Natural killer cell (primary cell): ENCODE measurements at regions not wholly inside any gene's neighbourhood (a gene's known extent, or its start where the extent isn't known, plus 50 kb on each side); places are given as distances from the start of the nearest gene placed in this dataset.

Source experiments
- ATAC-seq, 3 donors: fragments of 150-1000 bp in 2 of 3; fragments of 200-7000 bp in 1 of 3; cut with Tn5 transposase; 1 replicate in 1 of 3; 2 replicates in 2 of 3; pipeline ENCODE4 v1.10.0; 2021; ENCODE audit warnings: mild to moderate bottlenecking in 2 of 3, moderate library complexity in 2 of 3
- DNase-seq, 2 donors: peaks; one replicate each; pipeline versions ENCODE4 v3.0.0 to v3.0.0-alpha.2; 2013 to 2021; ENCODE audit warnings: mixed read lengths in 1 of 2
- H3K27ac ChIP-seq: one replicate; pipeline ENCODE4 v1.5.1; 2013; ENCODE audit warnings: mild to moderate bottlenecking, low read length
- H3K27me3 ChIP-seq: one replicate; pipeline ENCODE4 v1.6.1; 2013; ENCODE audit warnings: low read length; ENCODE audit not compliant: control insufficient read depth, insufficient read depth
- H3K36me3 ChIP-seq: one replicate; pipeline ENCODE4 v1.6.1; 2013; ENCODE audit warnings: low read length; ENCODE audit not compliant: control insufficient read depth, insufficient read depth
- H3K4me1 ChIP-seq: one replicate; pipeline ENCODE4 v1.6.1; 2013; ENCODE audit warnings: low read length; ENCODE audit not compliant: control insufficient read depth, insufficient read depth
- H3K4me3 ChIP-seq: one replicate; pipeline ENCODE4 v1.5.1; 2013; ENCODE audit warnings: low read length
- H3K9me3 ChIP-seq: one replicate; pipeline ENCODE4 v1.6.1; 2013; ENCODE audit warnings: low read length; ENCODE audit not compliant: control insufficient read depth, insufficient read depth
- H3K27ac Mint-ChIP-seq, 2 donors: one replicate each; pipeline ENCODE4 v1.8.0; 2022; ENCODE audit warnings: mild to moderate bottlenecking in 2 of 2, mixed read lengths in 2 of 2, moderate library complexity in 1 of 2
- H3K27me3 Mint-ChIP-seq, 2 donors: one replicate each; pipeline ENCODE4 v1.8.0; 2022; ENCODE audit warnings: low read depth in 2 of 2, mixed read lengths in 2 of 2
- H3K36me3 Mint-ChIP-seq: one replicate; pipeline ENCODE4 v1.8.0; 2022; ENCODE audit warnings: mixed read lengths
- H3K4me1 Mint-ChIP-seq, 2 donors: one replicate each; pipeline ENCODE4 v1.8.0; 2022; ENCODE audit warnings: mixed read lengths in 2 of 2
- H3K4me3 Mint-ChIP-seq: one replicate; pipeline ENCODE4 v1.8.0; 2022; ENCODE audit warnings: mild to moderate bottlenecking, moderate library complexity, mixed read lengths
- H3K9me3 Mint-ChIP-seq, 2 donors: one replicate each; pipeline ENCODE4 v1.8.0; 2022; ENCODE audit warnings: mixed read lengths in 2 of 2
- CTCF ChIP-seq: fragments of 200-600 bp; IDR thresholded peaks from one replicate; pipeline ENCODE4 v1.8.0; 2022; ENCODE audit warnings: antibody characterized with exemption
- WGBS: methylation state at CpG from one replicate; pipeline ENCODE4 v1.1.7; 2013; ENCODE audit warnings: missing lambda C conversion rate; ENCODE audit not compliant: insufficient coverage; 5-methylcytosine and 5-hydroxymethylcytosine counted together
- intact Hi-C: fragments of 100-400 bp; cut with micrococcal nuclease; formaldehyde crosslinking; loops from one replicate; pipeline ENCODE4 v1.14.2; 2022

- no peak overlapping the region for H3K4me3 Mint-ChIP-seq
- no peaks in the 10 kb centered on the region for H3K27me3 Mint-ChIP-seq
- H3K4me1 ChIP-seq, result no peaks in the 10 kb centered on the region
- H3K4me3 ChIP-seq, result no peak overlapping the region
- WGBS, result no CpG with 5 or more reads among the region's 1 CpG
- no peaks in the 10 kb centered on the region for H3K36me3 ChIP-seq
- no peak overlapping the region for H3K27ac ChIP-seq
- no peaks in the 10 kb centered on the region for H3K27me3 ChIP-seq
- no peaks in the 10 kb centered on the region for H3K4me1 Mint-ChIP-seq
- DNase-seq (no peak), ATAC-seq (no peak)
- intact Hi-C loops, result no loop called here
- H3K36me3 Mint-ChIP-seq, result no peaks in the 10 kb centered on the region
- no peaks in the 10 kb centered on the region for H3K9me3 ChIP-seq
- H3K9me3 Mint-ChIP-seq, result no peaks in the 10 kb centered on the region
- TF ChIP-seq CTCF, result no peak
- no peak overlapping the region for H3K27ac Mint-ChIP-seq
These were observed 300.7 kb upstream of the PDGFD start for GRCh38 chr11:104464691-104465090.

- no peak overlapping the region for H3K4me3 ChIP-seq
- Mint-ChIP-seq H3K27ac (no peak overlapping the region), H3K4me3 (no peak overlapping the region), H3K9me3 (no peaks in the 10 kb centered on the region), H3K27me3 (no peaks in the 10 kb centered on the region), H3K4me1 (no peaks in the 10 kb centered on the region), H3K36me3 (no peaks in the 10 kb centered on the region)
- TF ChIP-seq CTCF, result no peak
- H3K9me3 ChIP-seq, result no peaks in the 10 kb centered on the region
- no peak for DNase-seq
- no peaks in the 10 kb centered on the region for H3K36me3 ChIP-seq
- WGBS, result 92% methylated on average over 2 of the region's 2 CpGs
- H3K4me1 ChIP-seq, result no peaks in the 10 kb centered on the region
- no peak overlapping the region for H3K27ac ChIP-seq
- ATAC-seq, result no peak
- intact Hi-C loops, result no loop called here
- H3K27me3 ChIP-seq, result no peaks in the 10 kb centered on the region
These were observed 298.4 kb upstream of the PDGFD start for GRCh38 chr11:104462341-104462740.

GRCh38 chr11:104451197-104451893, 287.4 kb upstream of the PDGFD start:
- 78% methylated on average over 3 of the region's 4 CpGs for WGBS
- no peak for DNase-seq
- Mint-ChIP-seq H3K27ac (no peak overlapping the region), H3K4me1 (no peaks in the 10 kb centered on the region), H3K27me3 (no peaks in the 10 kb centered on the region), H3K4me3 (no peak overlapping the region), H3K9me3 (peaks cover 0 to 4% of the 10 kb centered on the region in 2 donors), H3K36me3 (no peaks in the 10 kb centered on the region)
- ATAC-seq, result no peak
- Histone ChIP-seq H3K9me3 (peaks cover 2% of the 10 kb centered on the region), H3K4me1 (no peaks in the 10 kb centered on the region), H3K36me3 (no peaks in the 10 kb centered on the region), H3K27me3 (no peaks in the 10 kb centered on the region), H3K4me3 (no peak overlapping the region), H3K27ac (no peak overlapping the region)
- TF ChIP-seq CTCF, result no peak
- intact Hi-C loops, result no loop called here

- H3K27me3 Mint-ChIP-seq, result peaks cover 0 to 4% of the 10 kb centered on the region in 2 donors
- Histone ChIP-seq H3K27me3 (no peaks in the 10 kb centered on the region), H3K4me1 (no peaks in the 10 kb centered on the region), H3K4me3 (no peak overlapping the region), H3K27ac (no peak overlapping the region), H3K36me3 (no peaks in the 10 kb centered on the region), H3K9me3 (no peaks in the 10 kb centered on the region)
- no peaks in the 10 kb centered on the region for H3K36me3 Mint-ChIP-seq
- H3K9me3 Mint-ChIP-seq, result peaks cover 7 to 10% of the 10 kb centered on the region in 2 donors
- TF ChIP-seq CTCF, result no peak
- no peak for DNase-seq
- no peak for ATAC-seq
- no peaks in the 10 kb centered on the region for H3K4me1 Mint-ChIP-seq
- H3K27ac Mint-ChIP-seq, result no peak overlapping the region
- H3K4me3 Mint-ChIP-seq, result no peak overlapping the region
- intact Hi-C loops, result no loop called here
These were observed 279.4 kb upstream of the PDGFD start for GRCh38 chr11:104443387-104443786.
